GM18867 (cell line): ENCODE measurements at regions not wholly inside any gene's neighbourhood (a gene's known extent, or its start where the extent isn't known, plus 50 kb on each side); places are given as distances from the start of the nearest gene placed in this dataset.

Experiments used
- ATAC-seq: cut with Tn5 transposase; IDR thresholded peaks from one replicate; pipeline ENCODE4 v1.9.1; 2021; ENCODE audit warnings: mild to moderate bottlenecking, moderate library complexity; ENCODE audit not compliant: unreplicated experiment

- no peak for ATAC-seq
Observed at GRCh38 chr4:176843710-176844109, 51.0 kb upstream of the VEGFC start.

GRCh38 chr4:176844448-176844847 lies 51.7 kb upstream of the VEGFC start:
- ATAC-seq, result no peak

- ATAC-seq, result no peak
Observed at GRCh38 chr4:176845636-176846035, 52.9 kb upstream of the VEGFC start.

- ATAC-seq, result no peak
Observed at GRCh38 chr4:176849076-176849475, 56.4 kb upstream of the VEGFC start.

GRCh38 chr4:176850436-176850835 lies 57.7 kb upstream of the VEGFC start:
- no peak for ATAC-seq

GRCh38 chr4:176856421-176856820 lies 63.7 kb upstream of the VEGFC start:
- no peak for ATAC-seq

GRCh38 chr4:176858839-176859238 lies 66.1 kb upstream of the VEGFC start:
- no peak for ATAC-seq

- no peak for ATAC-seq
Observed at GRCh38 chr4:176864238-176864637, 71.5 kb upstream of the VEGFC start.

GRCh38 chr4:176868676-176869075 lies 76.0 kb upstream of the VEGFC start:
- no peak for ATAC-seq

GRCh38 chr4:176872461-176872860 lies 79.7 kb upstream of the VEGFC start:
- ATAC-seq, result no peak

- ATAC-seq, result no peak
Observed at GRCh38 chr4:176874721-176875445, 82.2 kb upstream of the VEGFC start.

GRCh38 chr4:176875446-176875930 lies 82.8 kb upstream of the VEGFC start:
- ATAC-seq, result no peak

- ATAC-seq, result no peak
Observed at GRCh38 chr4:176879380-176880116, 86.8 kb upstream of the VEGFC start.

- ATAC-seq, result no peak
Observed at GRCh38 chr4:176882206-176882605, 89.5 kb upstream of the VEGFC start.

- no peak for ATAC-seq
Observed at GRCh38 chr4:176883108-176883550, 90.4 kb upstream of the VEGFC start.

- no peak for ATAC-seq
Observed at GRCh38 chr4:176883681-176884418, 91.1 kb upstream of the VEGFC start.

GRCh38 chr4:176885224-176885623 lies 92.5 kb upstream of the VEGFC start:
- no peak for ATAC-seq

GRCh38 chr4:176886135-176886534 lies 93.4 kb upstream of the VEGFC start:
- ATAC-seq, result no peak

- no peak for ATAC-seq
Observed at GRCh38 chr4:176889776-176890175, 97.1 kb upstream of the VEGFC start.

GRCh38 chr4:176894498-176894897 lies 101.8 kb upstream of the VEGFC start:
- no peak for ATAC-seq

- ATAC-seq, result no peak
Observed at GRCh38 chr4:176896211-176896610, 103.5 kb upstream of the VEGFC start.

GRCh38 chr4:176897226-176897625 lies 104.5 kb upstream of the VEGFC start:
- ATAC-seq, result no peak
